A673 (cell line): ENCODE measurements at regions not wholly inside any gene's neighbourhood (a gene's known extent, or its start where the extent isn't known, plus 50 kb on each side); places are given as distances from the start of the nearest gene placed in this dataset.
A peak's percentile ranks its signal among the peaks of the same experiment; 100 is the strongest.

Source experiments
- BruUV-seq: library from RNA; stranded (reverse); fragments of 400-500 nt; replicated peaks from 2 replicates; lab custom pipeline; 2021; lab: Mats Ljungman, UMichigan
- CTCF ChIA-PET: fragments of 300-600 bp; sonication (Branson Sonifier 250); formaldehyde crosslinking; loops from one replicate; lab custom pipeline; 2022; ENCODE audit warnings: antibody characterized with exemption; lab: Charles Lee
- POLR2A ChIA-PET: fragments of 300-600 bp; sonication (Branson Sonifier 250); formaldehyde crosslinking; loops from one replicate; lab custom pipeline; 2022; ENCODE audit warnings: antibody characterized with exemption; ENCODE audit not compliant: low non-redundant PET; lab: Charles Lee
- DNase-seq: peaks from one replicate; pipeline ENCODE4 v3.0.0-alpha.2; 2015; ENCODE audit warnings: low spot score
- H3K27ac ChIP-seq: fragments of 200-600 bp; sonication (generic); 2 replicates; pipeline ENCODE4 v1.5.1; 2016; ENCODE audit warnings: mixed run types, low read depth, mild to moderate bottlenecking, mixed read lengths, antibody characterized with exemption, low read length; ENCODE audit not compliant: poor library complexity, severe bottlenecking
- H3K27me3 ChIP-seq: fragments of 200-600 bp; sonication (generic); replicated peaks from 2 replicates; pipeline ENCODE4 v1.6.1; 2017; ENCODE audit warnings: mixed run types, low read depth, mild to moderate bottlenecking, mixed read lengths, antibody characterized with exemption, low read length; ENCODE audit not compliant: insufficient read depth, poor library complexity
- H3K36me3 ChIP-seq: fragments of 200-600 bp; sonication (generic); 2 replicates; pipeline ENCODE4 v1.6.1; 2016; ENCODE audit warnings: mixed run types, mild to moderate bottlenecking, mixed read lengths, antibody characterized with exemption, low read length; ENCODE audit not compliant: insufficient read depth, poor library complexity, severe bottlenecking
- H3K4me1 ChIP-seq: fragments of 200-600 bp; sonication (generic); 2 replicates; pipeline ENCODE4 v1.6.1; 2017; ENCODE audit warnings: mixed run types, mild to moderate bottlenecking, mixed read lengths, antibody characterized with exemption, low read length; ENCODE audit not compliant: insufficient read depth, poor library complexity, severe bottlenecking
- H3K4me3 ChIP-seq: fragments of 200-600 bp; sonication (generic); 2 replicates; pipeline ENCODE4 v1.5.1; 2016; ENCODE audit warnings: low read depth, mixed run types, mild to moderate bottlenecking, mixed read lengths, low read length; ENCODE audit not compliant: poor library complexity, severe bottlenecking
- H3K9me3 ChIP-seq: fragments of 200-600 bp; sonication (generic); 2 replicates; pipeline ENCODE4 v1.6.1; 2016; ENCODE audit warnings: mixed run types, low read depth, mild to moderate bottlenecking, mixed read lengths, antibody characterized with exemption, low read length; ENCODE audit not compliant: poor library complexity, severe bottlenecking
- EZH2 ChIP-seq: fragments of 200-600 bp; sonication (generic); IDR thresholded peaks from 2 replicates; pipeline ENCODE4 v1.6.1; 2017; ENCODE audit warnings: borderline replicate concordance, low read depth, mild to moderate bottlenecking, mixed read lengths, antibody characterized with exemption, low read length; ENCODE audit not compliant: poor library complexity, severe bottlenecking
- intact Hi-C: fragments of 100-400 bp; cut with micrococcal nuclease; formaldehyde crosslinking; loops from one replicate; pipeline ENCODE4 v1.10.0; 2022; ENCODE audit not compliant: unreplicated experiment
- TF ChIP-seq, protein P1 (sequence below): fragments of 300-800, 200-600 bp; sonication (generic); conservative IDR thresholded peaks from 2 replicates; pipeline ENCODE4 v1.5.1; 2017; ENCODE audit warnings: low read depth, mild to moderate bottlenecking, antibody characterized with exemption, low read length, moderate library complexity, mixed read lengths

DNA sequence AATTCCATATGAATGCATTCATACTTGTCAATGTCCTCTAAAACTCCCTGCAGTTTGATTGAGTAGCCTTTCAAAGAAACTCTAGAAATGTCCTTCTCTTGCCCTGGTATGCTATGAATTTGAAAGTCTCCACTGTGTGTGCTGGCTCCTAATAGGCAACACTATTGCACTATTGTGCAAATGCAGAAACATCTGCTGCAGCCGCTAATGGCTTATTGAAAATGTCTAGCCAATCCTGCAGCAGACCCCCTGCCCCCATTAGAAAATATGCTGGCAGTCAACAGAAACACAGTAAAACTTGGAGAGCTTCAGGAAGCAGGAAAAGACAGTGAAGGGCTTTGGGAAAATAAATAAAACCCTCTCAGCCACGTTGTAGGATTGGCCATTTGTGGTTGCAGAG is 87.3 kb upstream of the GRAMD2B start:
- no peak for DNase-seq
- BruUV-seq, result no TSS peak
- Histone ChIP-seq H3K36me3 (no peaks in the 10 kb centered on the region), H3K4me3 (no peak overlapping the region), H3K4me1 (no peaks in the 10 kb centered on the region), H3K27ac (no peak overlapping the region), H3K9me3 (no peaks in the 10 kb centered on the region), H3K27me3 (no peaks in the 10 kb centered on the region)
- CTCF ChIA-PET, result no interaction called here
- intact Hi-C loops, result no loop called here
- TF ChIP-seq, protein P1, sequence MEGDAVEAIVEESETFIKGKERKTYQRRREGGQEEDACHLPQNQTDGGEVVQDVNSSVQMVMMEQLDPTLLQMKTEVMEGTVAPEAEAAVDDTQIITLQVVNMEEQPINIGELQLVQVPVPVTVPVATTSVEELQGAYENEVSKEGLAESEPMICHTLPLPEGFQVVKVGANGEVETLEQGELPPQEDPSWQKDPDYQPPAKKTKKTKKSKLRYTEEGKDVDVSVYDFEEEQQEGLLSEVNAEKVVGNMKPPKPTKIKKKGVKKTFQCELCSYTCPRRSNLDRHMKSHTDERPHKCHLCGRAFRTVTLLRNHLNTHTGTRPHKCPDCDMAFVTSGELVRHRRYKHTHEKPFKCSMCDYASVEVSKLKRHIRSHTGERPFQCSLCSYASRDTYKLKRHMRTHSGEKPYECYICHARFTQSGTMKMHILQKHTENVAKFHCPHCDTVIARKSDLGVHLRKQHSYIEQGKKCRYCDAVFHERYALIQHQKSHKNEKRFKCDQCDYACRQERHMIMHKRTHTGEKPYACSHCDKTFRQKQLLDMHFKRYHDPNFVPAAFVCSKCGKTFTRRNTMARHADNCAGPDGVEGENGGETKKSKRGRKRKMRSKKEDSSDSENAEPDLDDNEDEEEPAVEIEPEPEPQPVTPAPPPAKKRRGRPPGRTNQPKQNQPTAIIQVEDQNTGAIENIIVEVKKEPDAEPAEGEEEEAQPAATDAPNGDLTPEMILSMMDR, result no peak
- no peak for TF ChIP-seq EZH2
- POLR2A ChIA-PET, result no interaction called here

GRCh38 chr5:126338635-126339034 is 84.6 kb upstream of the GRAMD2B start:
- H3K27me3 ChIP-seq, result peaks cover 2% of the 10 kb centered on the region
- H3K4me3 ChIP-seq, result no peak overlapping the region
- DNase-seq, result no peak
- TF ChIP-seq EZH2, result no peak
- TF ChIP-seq, protein P1, result no peak
- POLR2A ChIA-PET, result no interaction called here
- no peaks in the 10 kb centered on the region for H3K36me3 ChIP-seq
- BruUV-seq, result no TSS peak
- CTCF ChIA-PET, result interaction anchor here (0.7 to 1.0 kb wide), 4 partner anchors 9 to 262 kb away, joined by 3 to 5 read pairs (median 4); partner anchors contain the start of gene PHAX
- H3K27ac ChIP-seq, result no peak overlapping the region
- H3K9me3 ChIP-seq, result no peaks in the 10 kb centered on the region
- no peaks in the 10 kb centered on the region for H3K4me1 ChIP-seq
- intact Hi-C loops, result loop anchor here (1.0 kb wide), 2 partner anchors 201 to 257 kb away; partner anchors contain the start of gene ALDH7A1

GRCh38 chr5:126339215-126339805 is 83.9 kb upstream of the GRAMD2B start:
- no peaks in the 10 kb centered on the region for H3K9me3 ChIP-seq
- TF ChIP-seq, protein P1, result peak; percentile 85
- TF ChIP-seq EZH2, result no peak
- ChIA-PET POLR2A (no interaction called here), CTCF (interaction anchor here (0.5 to 1.0 kb wide), 4 partner anchors 201 to 261 kb away, joined by 3 to 5 read pairs (median 4); partner anchors contain the start of gene PHAX)
- H3K4me1 ChIP-seq, result no peaks in the 10 kb centered on the region
- peaks cover 9% of the 10 kb centered on the region for H3K27me3 ChIP-seq
- no TSS peak for BruUV-seq
- no peak overlapping the region for H3K4me3 ChIP-seq
- H3K36me3 ChIP-seq, result no peaks in the 10 kb centered on the region
- intact Hi-C loops, result loop anchor here (1.0 kb wide), 2 partner anchors 200 to 256 kb away; partner anchors contain the start of gene ALDH7A1
- DNase-seq, result peak; percentile 69
- H3K27ac ChIP-seq, result no peak overlapping the region
